ENCODE measurements at regions not wholly inside any gene's neighbourhood (a gene's known extent, or its start where the extent isn't known, plus 50 kb on each side); places are given as distances from the start of the nearest gene placed in this dataset.
"Not testable (repeated sequence)": the region's sequence is repeated elsewhere in the genome, so short reads cannot be mapped to it uniquely, and the experiment has no call there.

- no peak for TF ChIP-seq CTCF (conservative IDR thresholded peaks at IDR 0.05; ENCODE audit: low read depth, low read length)
- no peak for DNase-seq (ENCODE audit: low read depth)
- H3K4me3 ChIP-seq (ENCODE audit: low read length): no peak overlapping the region
Observed at GRCh38 chr5:174943785-174944184, 219.4 kb downstream of the MSX2 start.

- not testable (repeated sequence) for H3K4me3 ChIP-seq (ENCODE audit: low read length); DNase-seq (ENCODE audit: low read depth)
Observed at GRCh38 chr5:174943002-174943401, 218.6 kb downstream of the MSX2 start.

GRCh38 chr5:174937201-174938123 lies 213.1 kb downstream of the MSX2 start:
- no peak for DNase-seq (ENCODE audit: low read depth)
- TF ChIP-seq CTCF (conservative IDR thresholded peaks at IDR 0.05; ENCODE audit: low read depth, low read length): no peak
- H3K4me3 ChIP-seq (ENCODE audit: low read length): no peak overlapping the region

- DNase-seq (ENCODE audit: low read depth): peak; percentile 5
- peak; percentile 90 for TF ChIP-seq CTCF (conservative IDR thresholded peaks at IDR 0.05; ENCODE audit: low read depth, low read length)
- no peak overlapping the region for H3K4me3 ChIP-seq (ENCODE audit: low read length)
Observed at GRCh38 chr5:174935854-174936474, 211.6 kb downstream of the MSX2 start.

- H3K4me3 ChIP-seq (ENCODE audit: low read length); DNase-seq (ENCODE audit: low read depth): not testable (repeated sequence)
Observed at GRCh38 chr5:174931033-174931432, 206.7 kb downstream of the MSX2 start.

GRCh38 chr5:174925586-174925985 lies 201.2 kb downstream of the MSX2 start:
- no peak overlapping the region for H3K4me3 ChIP-seq (ENCODE audit: low read length)

GRCh38 chr5:174922955-174923354 lies 198.6 kb downstream of the MSX2 start:
- no peak overlapping the region for H3K4me3 ChIP-seq (ENCODE audit: low read length)
- no peak for DNase-seq (ENCODE audit: low read depth)
- no peak for TF ChIP-seq CTCF (conservative IDR thresholded peaks at IDR 0.05; ENCODE audit: low read depth, low read length)

More at GRCh38 chr5:174925586-174925985, 201.2 kb downstream of the MSX2 start:
- DNase-seq (ENCODE audit: low read depth): no peak
- no peak for TF ChIP-seq CTCF (conservative IDR thresholded peaks at IDR 0.05; ENCODE audit: low read depth, low read length)
